ENCODE measurements at regions not wholly inside any gene's neighbourhood (a gene's known extent, or its start where the extent isn't known, plus 50 kb on each side); places are given as distances from the start of the nearest gene placed in this dataset.

DNA sequence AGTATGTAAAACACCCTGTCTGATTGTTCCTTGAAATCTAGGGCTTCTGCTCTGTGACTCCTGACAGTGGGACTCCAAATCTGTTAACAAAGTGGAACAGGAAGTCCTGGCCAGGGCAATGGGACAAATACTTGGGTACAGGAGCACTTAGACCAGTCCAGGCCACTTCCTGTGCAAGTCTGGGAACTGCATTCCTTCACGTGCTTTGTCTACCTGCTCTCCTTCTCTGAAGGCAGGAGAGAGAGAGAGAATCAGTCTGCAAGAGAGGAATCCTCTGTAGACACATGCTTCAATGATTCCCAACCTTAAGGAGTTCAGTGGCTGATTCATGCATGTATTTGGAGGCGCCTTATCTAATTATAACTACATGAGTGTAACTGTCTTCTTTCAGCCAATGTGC lies 530.2 kb downstream of the GATA3 start:
- Histone ChIP-seq H3K9me3 (ENCODE audit: insufficient read depth, low read length) (no peaks in the 10 kb centered on the region), H3K79me2 (ENCODE audit: insufficient read depth, low read length) (no peaks in the 10 kb centered on the region), H3K9me2 (replicated peaks; ENCODE audit: insufficient read depth, low read length) (no peaks in the 10 kb centered on the region), H3K27ac (ENCODE audit: low read depth, low read length) (no peak overlapping the region), H2AFZ (ENCODE audit: low read depth, low read length, severe bottlenecking) (no peak overlapping the region), H3K4me3 (ENCODE audit: insufficient read depth, low read length, poor library complexity, severe bottlenecking) (no peak overlapping the region), H3K27me3 (ENCODE audit: low read length) (no peaks in the 10 kb centered on the region), H3K36me3 (ENCODE audit: low read length) (no peaks in the 10 kb centered on the region), H3K4me2 (ENCODE audit: low read depth, low read length, poor library complexity, severe bottlenecking) (no peak overlapping the region), H3F3A (ENCODE audit: insufficient read depth) (no peaks in the 10 kb centered on the region), H3K9ac (ENCODE audit: low read length) (no peak overlapping the region), H4K20me1 (ENCODE audit: low read depth, low read length) (no peaks in the 10 kb centered on the region)
- no peak for TF ChIP-seq EZH2phosphoT487 (conservative IDR thresholded peaks at IDR 0.05; ENCODE audit: low read length)
- TF ChIP-seq, protein P1, sequence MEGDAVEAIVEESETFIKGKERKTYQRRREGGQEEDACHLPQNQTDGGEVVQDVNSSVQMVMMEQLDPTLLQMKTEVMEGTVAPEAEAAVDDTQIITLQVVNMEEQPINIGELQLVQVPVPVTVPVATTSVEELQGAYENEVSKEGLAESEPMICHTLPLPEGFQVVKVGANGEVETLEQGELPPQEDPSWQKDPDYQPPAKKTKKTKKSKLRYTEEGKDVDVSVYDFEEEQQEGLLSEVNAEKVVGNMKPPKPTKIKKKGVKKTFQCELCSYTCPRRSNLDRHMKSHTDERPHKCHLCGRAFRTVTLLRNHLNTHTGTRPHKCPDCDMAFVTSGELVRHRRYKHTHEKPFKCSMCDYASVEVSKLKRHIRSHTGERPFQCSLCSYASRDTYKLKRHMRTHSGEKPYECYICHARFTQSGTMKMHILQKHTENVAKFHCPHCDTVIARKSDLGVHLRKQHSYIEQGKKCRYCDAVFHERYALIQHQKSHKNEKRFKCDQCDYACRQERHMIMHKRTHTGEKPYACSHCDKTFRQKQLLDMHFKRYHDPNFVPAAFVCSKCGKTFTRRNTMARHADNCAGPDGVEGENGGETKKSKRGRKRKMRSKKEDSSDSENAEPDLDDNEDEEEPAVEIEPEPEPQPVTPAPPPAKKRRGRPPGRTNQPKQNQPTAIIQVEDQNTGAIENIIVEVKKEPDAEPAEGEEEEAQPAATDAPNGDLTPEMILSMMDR (IDR thresholded peaks at IDR 0.05; ENCODE audit: insufficient read depth, low read length, poor library complexity, severe bottlenecking), result no peak

DNA sequence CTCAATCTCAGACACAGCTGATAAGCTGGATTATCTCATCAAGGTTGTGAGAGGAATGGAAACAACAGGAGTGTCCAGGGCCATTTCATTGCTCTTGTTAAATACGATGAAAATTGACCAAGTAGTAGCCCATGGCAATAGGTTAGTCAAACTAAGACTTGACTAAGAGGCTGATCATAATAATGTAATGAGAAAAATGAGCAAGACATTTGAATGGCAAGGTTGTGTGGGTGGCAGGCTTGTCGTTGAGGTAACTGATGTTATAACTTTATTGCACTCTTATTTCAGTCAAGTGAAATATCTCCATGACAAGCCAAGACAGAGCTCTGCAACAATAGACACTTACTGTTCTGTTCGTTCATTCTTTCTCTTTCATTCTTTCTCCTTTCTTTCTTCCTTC lies 532.0 kb downstream of the GATA3 start:
- no peaks in the 10 kb centered on the region for H3K9me2 ChIP-seq (replicated peaks; ENCODE audit: insufficient read depth, low read length)
- H3K36me3 ChIP-seq (ENCODE audit: low read length), result no peaks in the 10 kb centered on the region
- no peak overlapping the region for H3K9ac ChIP-seq (ENCODE audit: low read length)
- no peaks in the 10 kb centered on the region for H4K20me1 ChIP-seq (ENCODE audit: low read depth, low read length)
- no peak overlapping the region for H3K27ac ChIP-seq (ENCODE audit: low read depth, low read length)
- H2AFZ ChIP-seq (ENCODE audit: low read depth, low read length, severe bottlenecking), result no peak overlapping the region
- no peaks in the 10 kb centered on the region for H3K27me3 ChIP-seq (ENCODE audit: low read length)
- H3K4me2 ChIP-seq (ENCODE audit: low read depth, low read length, poor library complexity, severe bottlenecking), result no peak overlapping the region
- no peaks in the 10 kb centered on the region for H3K79me2 ChIP-seq (ENCODE audit: insufficient read depth, low read length)
- no peak overlapping the region for H3K4me3 ChIP-seq (ENCODE audit: insufficient read depth, low read length, poor library complexity, severe bottlenecking)
- no peaks in the 10 kb centered on the region for H3K9me3 ChIP-seq (ENCODE audit: insufficient read depth, low read length)
- no peaks in the 10 kb centered on the region for H3F3A ChIP-seq (ENCODE audit: insufficient read depth)
- no peak for TF ChIP-seq EZH2phosphoT487 (conservative IDR thresholded peaks at IDR 0.05; ENCODE audit: low read length)
- TF ChIP-seq, protein P1 (IDR thresholded peaks at IDR 0.05; ENCODE audit: insufficient read depth, low read length, poor library complexity, severe bottlenecking), result no peak

DNA sequence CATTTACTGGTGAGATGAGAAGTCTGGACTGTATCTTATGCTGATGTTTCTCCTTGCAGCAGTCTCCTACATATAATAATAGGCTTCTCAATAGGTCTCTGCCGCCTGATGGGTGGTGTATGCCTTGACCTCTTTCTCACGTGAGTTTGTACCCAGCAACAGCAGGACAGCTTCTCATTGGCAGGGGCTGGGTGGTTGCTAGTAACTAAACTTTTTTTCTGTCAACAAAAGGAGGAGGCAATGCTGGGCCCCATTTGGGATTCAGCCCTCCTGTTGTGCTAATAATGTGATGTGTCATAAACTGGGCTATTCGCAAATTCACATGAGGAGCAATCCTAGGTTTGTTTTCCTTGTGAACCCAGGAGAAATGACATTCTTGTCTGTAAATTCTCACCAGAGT lies 533.6 kb downstream of the GATA3 start:
- H2AFZ ChIP-seq (ENCODE audit: low read depth, low read length, severe bottlenecking), result no peak overlapping the region
- no peak overlapping the region for H3K4me2 ChIP-seq (ENCODE audit: low read depth, low read length, poor library complexity, severe bottlenecking)
- H3K36me3 ChIP-seq (ENCODE audit: low read length), result no peaks in the 10 kb centered on the region
- no peaks in the 10 kb centered on the region for H4K20me1 ChIP-seq (ENCODE audit: low read depth, low read length)
- no peak overlapping the region for H3K9ac ChIP-seq (ENCODE audit: low read length)
- no peak overlapping the region for H3K4me3 ChIP-seq (ENCODE audit: insufficient read depth, low read length, poor library complexity, severe bottlenecking)
- TF ChIP-seq, protein P1 (IDR thresholded peaks at IDR 0.05; ENCODE audit: insufficient read depth, low read length, poor library complexity, severe bottlenecking), result no peak
- no peak for TF ChIP-seq EZH2phosphoT487 (conservative IDR thresholded peaks at IDR 0.05; ENCODE audit: low read length)
- no peaks in the 10 kb centered on the region for H3K79me2 ChIP-seq (ENCODE audit: insufficient read depth, low read length)
- H3K9me3 ChIP-seq (ENCODE audit: insufficient read depth, low read length), result no peaks in the 10 kb centered on the region
- H3K9me2 ChIP-seq (replicated peaks; ENCODE audit: insufficient read depth, low read length), result no peaks in the 10 kb centered on the region
- no peak overlapping the region for H3K27ac ChIP-seq (ENCODE audit: low read depth, low read length)
- no peaks in the 10 kb centered on the region for H3K27me3 ChIP-seq (ENCODE audit: low read length)
- H3F3A ChIP-seq (ENCODE audit: insufficient read depth), result no peaks in the 10 kb centered on the region
